HepG2 (cell line): ENCODE measurements at regions not wholly inside any gene's neighbourhood (a gene's known extent, or its start where the extent isn't known, plus 50 kb on each side); places are given as distances from the start of the nearest gene placed in this dataset.

Source experiments
- ATAC-seq: fragments of 200-7000 bp; cut with Tn5 transposase; 3 replicates; pipeline ENCODE4 v1.9.1; 2020; ENCODE audit warnings: mild to moderate bottlenecking, moderate library complexity
- BruUV-seq: library from RNA; stranded (reverse); fragments of 400-500 nt; replicated peaks from 2 replicates; lab custom pipeline; 2021; lab: Mats Ljungman, UMichigan
- CTCF ChIA-PET: fragments of 300-600 bp; formaldehyde crosslinking; extraction: SDS; loops from one replicate; lab custom pipeline; 2021; ENCODE audit warnings: low total read pairs, inconsistent platforms, low intra/inter-chr PET ratio; lab: Yijun Ruan, JAX
- POLR2A ChIA-PET: fragments of 350-600 bp; sonication (Branson Sonifier 250); formaldehyde crosslinking; loops from one replicate; lab custom pipeline; 2020; ENCODE audit warnings: antibody characterized with exemption, inconsistent platforms; lab: Yijun Ruan, JAX
- DNase-seq: peaks from one replicate; pipeline ENCODE4 v3.0.0-alpha.2; 2015; ENCODE audit warnings: low spot score
- FAIRE-seq: peaks from 3 replicates; lab custom pipeline; 2011; peaks lifted over from hg19 to GRCh38; lab: Jason Lieb, UNC
- H2AFZ ChIP-seq: one replicate; pipeline ENCODE4 v1.6.1; 2011; ENCODE audit warnings: low read length, inconsistent platforms
- H3K27ac ChIP-seq: fragments of 300-600 bp; 3 replicates; pipeline ENCODE4 v1.8.0; 2011; ENCODE audit warnings: mixed run types, mild to moderate bottlenecking, mixed read lengths, low read length, inconsistent platforms; ENCODE audit not compliant: insufficient read depth; ENCODE audit errors: extremely low read length
- H3K27me3 ChIP-seq, 2 experiments: fragments of 200-600 bp in 1 of 2; 2 replicates in 1 of 2; 3 replicates in 1 of 2; pipeline versions ENCODE4 v1.6.0 to v1.8.0; 2011; ENCODE audit warnings: low read length in 2 of 2, mild to moderate bottlenecking in 2 of 2, moderate library complexity in 2 of 2, inconsistent platforms in 1 of 2; ENCODE audit not compliant: insufficient read depth in 2 of 2, control insufficient read depth in 1 of 2
- H3K36me3 ChIP-seq, 2 experiments: fragments of 200-600 bp in 1 of 2; replicated peaks in 1 of 2; 2 replicates in 1 of 2; 3 replicates in 1 of 2; pipeline versions ENCODE4 v1.5.1 to v1.8.0; 2011; ENCODE audit warnings: low read length in 2 of 2, inconsistent platforms in 1 of 2; ENCODE audit not compliant: insufficient read depth in 2 of 2, control insufficient read depth in 1 of 2
- H3K4me1 ChIP-seq: 2 replicates; pipeline ENCODE4 v1.5.1; 2012; ENCODE audit warnings: low read length, inconsistent platforms; ENCODE audit not compliant: insufficient read depth
- H3K4me2 ChIP-seq: 2 replicates; pipeline ENCODE4 v1.6.0; 2011; ENCODE audit warnings: low read depth, low read length, inconsistent platforms
- H3K4me3 ChIP-seq, 3 experiments: fragments of 200-600 bp in 1 of 3; sonication (generic), shearing (Covaris generic) in 1 of 3; replicated peaks in 1 of 3; 2 replicates each; pipeline ENCODE4 v1.5.1; 2011 to 2016; ENCODE audit warnings: low read length in 3 of 3, inconsistent platforms in 2 of 3, low read depth in 2 of 3, mild to moderate bottlenecking in 2 of 3, control low read depth in 1 of 3, mixed read lengths in 1 of 3; ENCODE audit not compliant: insufficient read depth in 1 of 3
- H3K79me2 ChIP-seq: one replicate; pipeline ENCODE4 v1.6.1; 2011; ENCODE audit warnings: low read length, inconsistent platforms; ENCODE audit not compliant: insufficient read depth
- H3K9ac ChIP-seq: 2 replicates; pipeline ENCODE4 v1.6.0; 2011; ENCODE audit warnings: mild to moderate bottlenecking, low read depth, low read length, inconsistent platforms; ENCODE audit not compliant: insufficient read depth
- H3K9me3 ChIP-seq: 2 replicates; pipeline ENCODE4 v1.5.1; 2012; ENCODE audit warnings: mild to moderate bottlenecking, low read length
- H4K20me1 ChIP-seq: 2 replicates; pipeline ENCODE4 v1.6.0; 2011; ENCODE audit warnings: inconsistent platforms, mild to moderate bottlenecking, low read length, moderate library complexity; ENCODE audit not compliant: insufficient read depth
- AGO1 ChIP-seq: fragments of 200-400 bp; formaldehyde crosslinking; IDR thresholded peaks from 2 replicates; pipeline ENCODE4 v1.6.1; 2017; ENCODE audit warnings: mild to moderate bottlenecking, low read depth, low read length, moderate library complexity; ENCODE audit not compliant: poor library complexity, severe bottlenecking
- EHMT2 ChIP-seq: fragments of 200-600 bp; sonication (generic); IDR thresholded peaks from 2 replicates; pipeline ENCODE4 v1.7.0; 2017; ENCODE audit warnings: antibody characterized with exemption, low read depth, low read length, borderline replicate concordance
- HIVEP1 ChIP-seq: sonication (generic); formaldehyde crosslinking; IDR thresholded peaks from 2 replicates; pipeline ENCODE4 v1.4.0; 2020; ENCODE audit warnings: mild to moderate bottlenecking, missing genetic modification reagents
- JUN ChIP-seq: sonication (generic); formaldehyde crosslinking; IDR thresholded peaks from 2 replicates; pipeline ENCODE4 v1.4.0; 2020; ENCODE audit warnings: mild to moderate bottlenecking, missing genetic modification reagents
- NCOR1 ChIP-seq: fragments of 200-600 bp; sonication (generic); IDR thresholded peaks from 2 replicates; pipeline ENCODE4 v1.7.0; 2017; ENCODE audit warnings: antibody characterized with exemption, low read length, borderline replicate concordance
- NFE2L1 ChIP-seq: sonication (generic); formaldehyde crosslinking; IDR thresholded peaks from 2 replicates; pipeline ENCODE4 v1.4.0; 2020; ENCODE audit warnings: missing genetic modification reagents, mild to moderate bottlenecking, borderline replicate concordance
- RNF2 ChIP-seq: fragments of 450-650 bp; conservative IDR thresholded peaks from 2 replicates; pipeline ENCODE4 v1.6.1; 2016; ENCODE audit warnings: low read depth
- U2AF1 ChIP-seq: fragments of 200-400 bp; formaldehyde crosslinking; optimal IDR thresholded peaks from 2 replicates; pipeline ENCODE3; 2017; ENCODE audit warnings: mild to moderate bottlenecking, low read depth, low read length
- UBTF ChIP-seq: sonication (generic); formaldehyde crosslinking; IDR thresholded peaks from 2 replicates; pipeline ENCODE4 v1.4.0; 2020; ENCODE audit warnings: mild to moderate bottlenecking, missing genetic modification reagents
- ZNF75D ChIP-seq: sonication (generic); formaldehyde crosslinking; IDR thresholded peaks from 2 replicates; pipeline ENCODE4 v1.8.1; 2023; ENCODE audit warnings: missing genetic modification reagents, mild to moderate bottlenecking, borderline replicate concordance
- ZNF766 ChIP-seq: sonication (generic); formaldehyde crosslinking; IDR thresholded peaks from 2 replicates; pipeline ENCODE4 v1.5.0; 2020; ENCODE audit warnings: missing genetic modification reagents, borderline replicate concordance
- ZSCAN21 ChIP-seq: sonication (generic); formaldehyde crosslinking; IDR thresholded peaks from 2 replicates; pipeline ENCODE4 v1.8.0; 2022; ENCODE audit warnings: mild to moderate bottlenecking, missing genetic modification reagents, moderate library complexity, borderline replicate concordance
- WGBS: methylation state at CpG from one replicate; pipeline ENCODE4 v1.1.6; 2017; ENCODE audit warnings: low lambda C conversion rate; 5-methylcytosine and 5-hydroxymethylcytosine counted together
- in situ Hi-C: cut with HindIII; loops from 2 replicates; pipeline ENCODE4 v1.10.0; 2017; ENCODE audit warnings: low pct_unique_long_range_greater_than_20kb; ENCODE audit not compliant: extremely low pct_ligation_motif_present
- intact Hi-C: fragments of 100-400 bp; cut with micrococcal nuclease; formaldehyde crosslinking; loops from one replicate; pipeline ENCODE4 v1.10.0; 2022; ENCODE audit not compliant: unreplicated experiment
- TF ChIP-seq, protein P1 (sequence below): sonication (generic); formaldehyde crosslinking; IDR thresholded peaks from 2 replicates; pipeline ENCODE4 v1.4.0; 2020; ENCODE audit warnings: low read depth, missing genetic modification reagents

DNA sequence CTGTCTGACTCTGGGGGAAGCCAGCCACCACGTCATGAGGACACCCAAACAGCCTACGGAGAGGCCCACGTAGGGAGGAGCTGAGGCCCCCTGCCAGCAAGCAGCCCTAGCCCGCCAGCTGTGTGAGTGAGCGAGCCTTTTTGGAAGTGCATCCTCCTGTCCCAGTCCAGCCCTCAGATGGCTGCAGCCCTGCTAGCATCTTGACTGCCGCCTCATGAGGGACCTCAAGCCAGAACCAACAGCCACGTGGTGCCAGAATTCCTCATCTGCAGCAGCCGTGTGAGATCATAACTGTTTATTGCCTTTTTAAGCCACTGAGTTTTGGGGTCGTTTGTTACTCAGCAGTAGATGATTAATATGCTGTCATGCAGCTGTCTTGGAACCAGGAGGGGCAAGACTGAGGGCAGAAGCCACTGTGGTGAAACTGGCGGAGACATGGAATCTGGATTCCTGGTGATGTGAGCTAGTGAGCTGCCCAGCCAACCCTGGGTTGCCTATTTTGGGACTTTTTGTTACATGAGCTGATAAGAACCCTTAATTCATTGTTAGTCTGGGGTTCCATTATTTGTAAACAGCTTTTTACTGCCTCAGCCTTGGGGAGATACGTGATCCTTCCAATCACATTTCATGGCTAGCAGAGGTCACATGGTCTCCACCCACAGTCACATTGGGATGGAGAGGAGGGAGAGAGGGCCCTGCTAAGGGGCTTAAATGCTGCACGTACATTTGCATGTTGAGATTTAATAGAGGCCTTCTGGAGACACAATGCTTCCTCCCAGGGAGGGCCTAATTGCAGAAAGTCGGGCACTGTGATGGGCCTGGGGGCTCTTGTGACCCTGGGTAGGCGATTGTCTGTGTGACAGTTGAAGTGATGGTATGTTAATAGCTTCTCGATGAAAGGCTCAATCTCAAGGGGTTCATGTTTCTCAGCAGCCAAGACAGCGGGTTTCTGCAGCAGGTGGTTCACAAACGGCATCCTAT lies 73.8 kb downstream of the RPLP1 start (continued):
- TF ChIP-seq, protein P1, sequence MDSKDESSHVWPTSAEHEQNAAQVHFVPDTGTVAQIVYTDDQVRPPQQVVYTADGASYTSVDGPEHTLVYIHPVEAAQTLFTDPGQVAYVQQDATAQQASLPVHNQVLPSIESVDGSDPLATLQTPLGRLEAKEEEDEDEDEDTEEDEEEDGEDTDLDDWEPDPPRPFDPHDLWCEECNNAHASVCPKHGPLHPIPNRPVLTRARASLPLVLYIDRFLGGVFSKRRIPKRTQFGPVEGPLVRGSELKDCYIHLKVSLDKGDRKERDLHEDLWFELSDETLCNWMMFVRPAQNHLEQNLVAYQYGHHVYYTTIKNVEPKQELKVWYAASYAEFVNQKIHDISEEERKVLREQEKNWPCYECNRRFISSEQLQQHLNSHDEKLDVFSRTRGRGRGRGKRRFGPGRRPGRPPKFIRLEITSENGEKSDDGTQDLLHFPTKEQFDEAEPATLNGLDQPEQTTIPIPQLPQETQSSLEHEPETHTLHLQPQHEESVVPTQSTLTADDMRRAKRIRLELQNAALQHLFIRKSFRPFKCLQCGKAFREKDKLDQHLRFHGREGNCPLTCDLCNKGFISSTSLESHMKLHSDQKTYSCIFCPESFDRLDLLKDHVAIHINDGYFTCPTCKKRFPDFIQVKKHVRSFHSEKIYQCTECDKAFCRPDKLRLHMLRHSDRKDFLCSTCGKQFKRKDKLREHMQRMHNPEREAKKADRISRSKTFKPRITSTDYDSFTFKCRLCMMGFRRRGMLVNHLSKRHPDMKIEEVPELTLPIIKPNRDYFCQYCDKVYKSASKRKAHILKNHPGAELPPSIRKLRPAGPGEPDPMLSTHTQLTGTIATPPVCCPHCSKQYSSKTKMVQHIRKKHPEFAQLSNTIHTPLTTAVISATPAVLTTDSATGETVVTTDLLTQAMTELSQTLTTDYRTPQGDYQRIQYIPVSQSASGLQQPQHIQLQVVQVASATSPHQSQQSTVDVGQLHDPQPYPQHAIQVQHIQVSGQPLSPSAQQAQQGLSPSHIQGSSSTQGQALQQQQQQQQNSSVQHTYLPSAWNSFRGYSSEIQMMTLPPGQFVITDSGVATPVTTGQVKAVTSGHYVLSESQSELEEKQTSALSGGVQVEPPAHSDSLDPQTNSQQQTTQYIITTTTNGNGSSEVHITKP (CRISPR knock-in tag) = no peak

DNA sequence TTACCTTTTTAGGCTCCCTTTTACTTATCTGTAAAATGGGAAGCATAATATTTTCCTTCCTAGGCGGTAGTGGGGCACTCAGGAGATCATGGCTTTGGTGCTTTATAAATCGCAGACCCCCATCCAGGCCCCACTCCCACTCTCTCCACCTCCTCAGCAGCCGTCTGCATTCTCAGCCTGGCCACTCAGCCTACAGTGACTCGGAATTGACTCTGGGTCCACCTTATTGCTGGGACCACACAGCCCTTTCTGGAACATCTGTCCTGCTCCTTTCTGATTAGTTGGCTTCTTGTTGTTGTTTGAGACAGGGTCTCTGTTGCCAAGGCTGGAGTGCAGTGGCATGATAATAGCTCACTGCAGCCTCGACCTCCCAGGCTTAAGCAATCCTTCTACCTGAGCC lies 76.5 kb downstream of the RPLP1 start:
- Histone ChIP-seq H3K9ac (no peak overlapping the region), H3K27ac (no peak overlapping the region), H3K36me3 (no peaks in the 10 kb centered on the region), H3K9me3 (no peaks in the 10 kb centered on the region), H2AFZ (no peak overlapping the region), H3K27me3 (peaks cover 13 to 95% of the 10 kb centered on the region in 2 experiments), H3K79me2 (no peaks in the 10 kb centered on the region), H3K4me1 (no peaks in the 10 kb centered on the region), H3K4me2 (no peak overlapping the region), H3K4me3 (no peak overlapping the region), H4K20me1 (peaks cover 12% of the 10 kb centered on the region; the same call in 1 of the 2 replicates)
- intact Hi-C loops = no loop called here
- no peak for TF ChIP-seq ZSCAN21
- no peak for TF ChIP-seq RNF2
- TF ChIP-seq JUN (CRISPR knock-in tag) = no peak
- TF ChIP-seq ZNF766 (CRISPR knock-in tag) = no peak
- TF ChIP-seq UBTF (CRISPR knock-in tag) = no peak
- TF ChIP-seq NFE2L1 (CRISPR knock-in tag) = no peak
- no peak for TF ChIP-seq NCOR1
- no peak for TF ChIP-seq HIVEP1 (CRISPR knock-in tag)
- TF ChIP-seq U2AF1 = no peak
- TF ChIP-seq ZNF75D (CRISPR knock-in tag) = no peak
- no peak for TF ChIP-seq EHMT2
- no peak for TF ChIP-seq AGO1
- no TSS peak for BruUV-seq
- in situ Hi-C loops = no loop called here
- POLR2A ChIA-PET = no interaction called here
- CTCF ChIA-PET = no interaction called here
- 4% methylated on average over 5 of the region's 5 CpGs for WGBS
- DNase-seq (no peak), FAIRE-seq (no peak), ATAC-seq (no peak)
